PC-3 (cell line): ENCODE measurements at regions not wholly inside any gene's neighbourhood (a gene's known extent, or its start where the extent isn't known, plus 50 kb on each side); places are given as distances from the start of the nearest gene placed in this dataset.

Experiments
- ATAC-seq: fragments of 200-7000 bp; cut with Tn5 transposase; 2 replicates; pipeline ENCODE4 v1.9.1; 2020; ENCODE audit warnings: mild to moderate bottlenecking, moderate library complexity
- BruUV-seq: library from RNA; stranded (reverse); fragments of 400-500 nt; replicated peaks from 2 replicates; lab custom pipeline; 2021; lab: Mats Ljungman, UMichigan
- CTCF ChIA-PET: fragments of 300-600 bp; sonication (Branson Sonifier 250); formaldehyde crosslinking; loops from one replicate; lab custom pipeline; 2022; ENCODE audit warnings: antibody characterized with exemption; lab: Charles Lee
- POLR2A ChIA-PET: fragments of 300-600 bp; sonication (Branson Sonifier 250); formaldehyde crosslinking; loops from one replicate; lab custom pipeline; 2022; ENCODE audit warnings: antibody characterized with exemption; ENCODE audit not compliant: unreplicated experiment; lab: Charles Lee
- DNase-seq: peaks from one replicate; pipeline ENCODE4 v3.0.0-alpha.2; 2015
- H2AFZ ChIP-seq: fragments of 300-600 bp; sonication (generic); 2 replicates; pipeline ENCODE4 v1.6.0; 2016; ENCODE audit warnings: antibody characterized with exemption, low read length
- H3F3A ChIP-seq: fragments of 300-600 bp; sonication (generic); one replicate; pipeline ENCODE4 v1.6.0; 2017; ENCODE audit warnings: antibody characterized with exemption, low read length, control low read depth, mild to moderate bottlenecking; ENCODE audit not compliant: unreplicated experiment
- H3K27ac ChIP-seq: fragments of 300-600 bp; sonication (generic); 2 replicates; pipeline ENCODE4 v1.5.1; 2016; ENCODE audit warnings: mild to moderate bottlenecking, low read length
- H3K27me3 ChIP-seq: fragments of 300-600 bp; sonication (generic); 2 replicates; pipeline ENCODE4 v1.6.1; 2016; ENCODE audit warnings: low read length, mixed read lengths
- H3K36me3 ChIP-seq: fragments of 300-600 bp; sonication (generic); 2 replicates; pipeline ENCODE4 v1.6.1; 2016; ENCODE audit warnings: low read depth, mixed run types, low read length, mixed read lengths
- H3K4me1 ChIP-seq: fragments of 300-600 bp; sonication (generic); 2 replicates; pipeline ENCODE4 v1.5.1; 2016; ENCODE audit warnings: low read length; ENCODE audit not compliant: insufficient read depth
- H3K4me2 ChIP-seq: fragments of 300-600 bp; sonication (generic); 2 replicates; pipeline ENCODE4 v1.6.0; 2016; ENCODE audit warnings: low read length
- H3K4me3 ChIP-seq: fragments of 300-600 bp; sonication (generic); 2 replicates; pipeline ENCODE4 v1.5.1; 2016; ENCODE audit warnings: mild to moderate bottlenecking, low read length, mixed read lengths
- H3K79me2 ChIP-seq: fragments of 300-600 bp; sonication (generic); 2 replicates; pipeline ENCODE4 v1.6.1; 2017; ENCODE audit warnings: low read length, mixed read lengths
- H3K9ac ChIP-seq: fragments of 300-600 bp; sonication (generic); 2 replicates; pipeline ENCODE4 v1.6.0; 2016; ENCODE audit warnings: mild to moderate bottlenecking, low read length
- H3K9me2 ChIP-seq: fragments of 300-600 bp; sonication (generic); replicated peaks from 2 replicates; pipeline ENCODE4 v1.6.1; 2016; ENCODE audit warnings: mixed run types, low read length, mixed read lengths
- H3K9me3 ChIP-seq: fragments of 300-600 bp; sonication (generic); 2 replicates; pipeline ENCODE4 v1.6.1; 2016; ENCODE audit warnings: low read length, mixed read lengths
- H4K20me1 ChIP-seq: fragments of 300-600 bp; sonication (generic); 2 replicates; pipeline ENCODE4 v1.6.1; 2016; ENCODE audit warnings: low read length, mixed read lengths
- CTCF ChIP-seq: fragments of 300-600 bp; sonication (generic); conservative IDR thresholded peaks from 2 replicates; pipeline ENCODE4 v1.5.1; 2017; ENCODE audit warnings: antibody characterized with exemption, low read depth, mild to moderate bottlenecking, low read length
- EZH2 ChIP-seq: fragments of 300-600 bp; sonication (generic); IDR thresholded peaks from one replicate; pipeline ENCODE4 v1.6.1; 2017; ENCODE audit warnings: antibody characterized with exemption, mild to moderate bottlenecking, low read length; ENCODE audit not compliant: unreplicated experiment
- EZH2phosphoT487 ChIP-seq: fragments of 300-600 bp; sonication (generic); IDR thresholded peaks from 2 replicates; pipeline ENCODE4 v1.6.1; 2018; ENCODE audit warnings: mild to moderate bottlenecking, antibody characterized with exemption, low read length, borderline replicate concordance
- intact Hi-C: fragments of 100-400 bp; cut with micrococcal nuclease; formaldehyde crosslinking; loops from 2 replicates; pipeline ENCODE4 v1.9.0; 2023

- Histone ChIP-seq H3K9me2 (no peaks in the 10 kb centered on the region), H3K9me3 (no peaks in the 10 kb centered on the region), H4K20me1 (no peaks in the 10 kb centered on the region), H3K4me3 (no peak overlapping the region), H3K27me3 (no peaks in the 10 kb centered on the region), H2AFZ (no peak overlapping the region), H3K36me3 (no peaks in the 10 kb centered on the region), H3K4me2 (no peak overlapping the region), H3F3A (no peaks in the 10 kb centered on the region), H3K27ac (no peak overlapping the region), H3K4me1 (peaks cover 5% of the 10 kb centered on the region; the same call in 1 of the 2 replicates), H3K9ac (no peak overlapping the region), H3K79me2 (no peaks in the 10 kb centered on the region)
- ATAC-seq: no peak
- no TSS peak for BruUV-seq
- DNase-seq: no peak
- CTCF ChIA-PET: no interaction called here
- intact Hi-C loops: no loop called here
- no peak for TF ChIP-seq CTCF
- TF ChIP-seq EZH2phosphoT487: no peak
- TF ChIP-seq EZH2: no peak
- POLR2A ChIA-PET: no interaction called here
Observed at GRCh38 chr6:85044361-85044760, 280.0 kb upstream of the TBX18 start.

- no peak for DNase-seq
- Histone ChIP-seq H3K27me3 (peaks cover 7% of the 10 kb centered on the region; the same call in 1 of the 2 replicates), H3K9me2 (no peaks in the 10 kb centered on the region), H3K79me2 (no peaks in the 10 kb centered on the region), H3K27ac (no peak overlapping the region), H3F3A (no peaks in the 10 kb centered on the region), H3K9ac (no peak overlapping the region), H3K4me2 (no peak overlapping the region), H3K4me3 (no peak overlapping the region), H4K20me1 (no peaks in the 10 kb centered on the region), H2AFZ (no peak overlapping the region), H3K9me3 (no peaks in the 10 kb centered on the region), H3K36me3 (no peaks in the 10 kb centered on the region), H3K4me1 (no peaks in the 10 kb centered on the region)
- ChIA-PET CTCF (no interaction called here), POLR2A (no interaction called here)
- intact Hi-C loops: no loop called here
- no TSS peak for BruUV-seq
- TF ChIP-seq EZH2 (no peak), EZH2phosphoT487 (no peak), CTCF (no peak)
- ATAC-seq: no peak
Observed at GRCh38 chr6:85041376-85041775, 277.0 kb upstream of the TBX18 start.

- Histone ChIP-seq H3K9ac (no peak overlapping the region), H3K9me2 (no peaks in the 10 kb centered on the region), H3K4me3 (no peak overlapping the region), H3F3A (no peaks in the 10 kb centered on the region), H4K20me1 (no peaks in the 10 kb centered on the region), H3K27ac (no peak overlapping the region), H2AFZ (no peak overlapping the region), H3K79me2 (no peaks in the 10 kb centered on the region), H3K4me1 (no peaks in the 10 kb centered on the region), H3K9me3 (no peaks in the 10 kb centered on the region), H3K36me3 (no peaks in the 10 kb centered on the region), H3K27me3 (peaks cover 7% of the 10 kb centered on the region; the same call in 1 of the 2 replicates), H3K4me2 (no peak overlapping the region)
- CTCF ChIA-PET: no interaction called here
- ATAC-seq (no peak), DNase-seq (no peak)
- TF ChIP-seq EZH2phosphoT487 (no peak), EZH2 (no peak), CTCF (no peak)
- no TSS peak for BruUV-seq
- intact Hi-C loops: no loop called here
- POLR2A ChIA-PET: no interaction called here
Observed at GRCh38 chr6:85037221-85037620, 272.8 kb upstream of the TBX18 start.
